HG03159 (cell line): ENCODE measurements at regions not wholly inside any gene's neighbourhood (a gene's known extent, or its start where the extent isn't known, plus 50 kb on each side); places are given as distances from the start of the nearest gene placed in this dataset.

Experiments
- ATAC-seq: cut with Tn5 transposase; IDR thresholded peaks from one replicate; pipeline ENCODE4 v1.9.1; 2021; ENCODE audit warnings: mild to moderate bottlenecking, moderate library complexity; ENCODE audit not compliant: unreplicated experiment

DNA sequence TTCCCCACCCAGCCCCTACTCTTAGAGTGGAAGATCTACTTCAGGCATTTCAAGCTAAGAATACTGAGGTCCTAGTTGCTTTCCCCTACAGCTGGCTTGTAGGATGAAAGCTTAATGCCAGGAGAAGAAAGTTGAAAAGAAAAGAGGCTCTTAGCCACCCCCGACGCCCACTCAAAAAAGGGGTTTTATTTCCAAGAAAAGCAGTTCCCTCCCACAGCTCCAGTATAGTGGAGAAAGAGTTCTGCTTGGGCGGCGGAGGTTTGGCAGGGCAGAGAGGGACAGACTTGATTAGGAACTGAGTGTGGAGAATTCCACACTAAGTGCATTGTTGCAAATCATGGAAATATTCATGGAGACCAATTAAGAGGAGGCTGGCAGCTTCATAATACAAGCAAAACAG lies 470.9 kb downstream of the ETS1 start:
- no peak for ATAC-seq

DNA sequence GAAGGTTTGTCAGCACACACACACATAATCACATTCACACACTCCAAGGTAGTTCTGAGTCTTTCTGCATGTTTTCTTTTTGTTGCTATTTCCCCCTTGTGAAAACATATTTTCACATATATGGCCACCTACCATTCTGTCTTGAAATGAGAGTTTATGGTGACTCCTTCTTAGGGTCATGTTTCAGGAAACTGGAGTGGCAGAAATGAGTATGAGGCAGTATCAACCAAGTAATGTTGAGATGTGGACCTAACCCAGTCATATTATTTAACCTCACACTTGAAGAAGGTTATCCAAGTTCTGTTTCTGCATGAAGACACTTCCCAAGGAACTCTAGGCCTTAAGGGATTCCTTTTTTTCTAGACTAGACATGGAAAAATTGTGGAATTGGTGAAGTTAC lies 481.4 kb downstream of the ETS1 start:
- no peak for ATAC-seq

DNA sequence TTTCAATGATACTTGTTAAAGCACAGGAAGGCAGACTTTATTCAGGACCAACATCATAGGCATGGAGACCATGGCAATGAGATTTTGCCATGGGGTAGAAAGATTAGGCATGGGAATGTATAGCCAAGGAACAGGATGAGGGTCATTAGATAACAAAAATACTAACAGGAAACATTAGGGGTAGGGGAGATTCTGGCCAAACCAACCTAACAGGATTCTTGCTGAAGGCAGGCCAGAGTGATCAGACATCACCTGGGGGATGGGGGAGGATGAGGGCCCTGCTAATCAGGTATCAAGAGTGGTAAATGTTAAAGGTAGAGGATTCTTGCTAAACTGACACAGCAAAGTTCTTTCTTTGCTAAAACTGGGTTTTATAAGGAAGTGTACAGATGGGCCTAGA lies 481.8 kb downstream of the ETS1 start:
- ATAC-seq = no peak

DNA sequence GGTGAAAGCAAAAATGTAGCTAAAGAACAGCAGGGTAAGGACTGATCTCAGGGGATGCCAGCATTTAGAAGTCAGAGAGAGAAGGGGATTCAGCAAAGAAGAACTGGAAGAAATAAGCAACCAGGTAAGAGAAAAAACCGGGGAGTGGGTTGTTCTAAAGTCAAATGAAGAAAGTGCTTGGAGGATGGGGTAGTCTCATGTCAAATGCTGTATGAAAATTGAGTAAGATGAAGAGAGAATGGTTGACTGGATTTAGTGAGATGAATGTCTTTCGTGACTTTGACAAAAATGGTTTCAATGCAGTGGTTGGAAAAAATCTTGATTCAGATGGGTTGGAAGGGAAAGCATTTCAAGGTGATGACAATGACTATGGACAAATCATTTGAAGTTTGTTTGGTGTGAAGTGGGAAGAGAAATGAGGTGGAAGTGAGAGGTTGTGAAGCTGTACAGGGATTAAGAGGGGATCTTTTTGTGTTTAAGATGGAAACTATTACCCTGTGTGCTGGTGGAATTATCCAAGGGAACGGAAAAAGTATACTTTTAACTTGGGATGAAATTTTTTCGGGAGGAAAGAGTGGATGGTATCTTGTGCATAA lies 484.0 kb downstream of the ETS1 start:
- no peak for ATAC-seq

DNA sequence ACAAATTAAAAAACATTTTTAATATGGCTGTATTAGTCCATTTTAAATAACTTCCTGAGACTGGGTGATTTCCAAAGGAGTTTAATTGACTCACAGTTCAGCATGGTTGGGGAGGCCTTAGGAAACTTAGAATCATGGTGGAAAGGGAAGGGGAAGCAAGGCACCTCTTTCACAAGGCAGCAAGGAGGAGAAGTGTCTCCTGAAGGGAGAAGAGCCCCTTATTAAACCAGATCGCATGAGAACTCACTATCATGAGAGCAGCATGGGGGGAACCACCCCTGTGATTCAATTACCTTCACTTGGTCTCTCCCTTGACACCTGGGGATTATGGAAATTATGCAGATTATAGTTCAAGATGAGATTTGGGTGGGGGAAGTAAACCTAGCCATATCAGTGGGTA lies 488.6 kb downstream of the ETS1 start:
- ATAC-seq = no peak

DNA sequence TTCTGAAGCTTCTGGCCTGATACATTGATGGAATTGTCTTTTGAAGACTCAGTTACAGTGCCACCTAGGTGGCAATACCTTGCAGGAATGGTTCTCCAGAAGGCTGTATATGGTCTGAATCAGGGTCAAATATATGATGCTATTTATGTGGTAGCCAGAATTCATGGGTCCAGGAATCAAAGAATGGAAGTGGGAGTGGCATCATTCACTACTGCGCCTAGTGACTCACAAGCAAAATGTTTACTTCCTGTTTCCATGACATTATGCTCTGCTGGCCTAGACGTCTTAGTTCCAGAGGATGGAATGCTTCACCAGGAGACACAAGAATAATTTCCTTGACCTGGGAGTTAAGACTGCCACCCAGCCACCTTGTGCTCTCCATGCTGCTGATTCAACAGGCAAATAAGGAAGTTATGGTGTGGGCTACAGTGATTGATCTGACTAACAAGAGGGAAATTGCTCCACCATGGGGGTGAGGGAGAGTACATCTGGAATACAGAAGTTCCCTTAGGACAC lies 491.8 kb downstream of the ETS1 start:
- ATAC-seq = no peak

DNA sequence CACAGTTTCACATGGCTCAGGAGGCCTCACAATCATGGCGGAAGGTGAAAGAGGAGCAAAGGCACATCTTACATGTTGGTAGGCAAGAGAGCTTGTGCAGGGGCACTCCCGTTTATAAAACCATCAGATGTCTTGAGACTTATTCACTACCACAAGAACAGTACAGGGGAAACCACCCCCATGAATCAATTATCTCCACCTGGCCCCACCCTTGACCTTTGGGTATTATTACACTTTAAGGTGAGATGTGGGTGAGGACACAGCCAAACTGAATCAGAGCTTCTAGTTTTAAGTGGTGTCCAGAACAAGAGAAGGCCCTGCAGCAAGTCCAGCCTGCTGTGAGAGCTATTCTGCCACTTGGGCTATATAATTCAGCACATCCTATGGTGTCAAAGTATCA lies 493.7 kb downstream of the ETS1 start:
- no peak for ATAC-seq

DNA sequence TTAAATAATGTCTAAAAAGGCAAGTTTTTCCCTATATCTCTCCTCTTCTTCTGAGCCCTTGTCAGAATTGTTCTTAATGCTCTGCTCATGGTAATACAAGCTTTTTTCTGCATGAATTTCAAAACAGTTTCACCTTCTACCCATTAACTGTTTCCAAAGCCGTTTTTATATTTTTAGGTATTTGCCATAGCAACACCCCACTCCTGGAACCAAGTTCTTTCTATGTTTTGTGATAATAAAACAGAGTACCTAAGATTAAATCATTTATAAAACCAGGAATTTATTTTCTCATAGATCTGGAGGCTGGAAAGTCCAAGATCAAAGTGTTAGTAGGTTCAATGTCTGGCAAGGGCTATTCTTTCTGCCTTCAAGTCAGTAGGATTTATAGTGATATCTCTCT lies 497.4 kb downstream of the ETS1 start:
- ATAC-seq = no peak

DNA sequence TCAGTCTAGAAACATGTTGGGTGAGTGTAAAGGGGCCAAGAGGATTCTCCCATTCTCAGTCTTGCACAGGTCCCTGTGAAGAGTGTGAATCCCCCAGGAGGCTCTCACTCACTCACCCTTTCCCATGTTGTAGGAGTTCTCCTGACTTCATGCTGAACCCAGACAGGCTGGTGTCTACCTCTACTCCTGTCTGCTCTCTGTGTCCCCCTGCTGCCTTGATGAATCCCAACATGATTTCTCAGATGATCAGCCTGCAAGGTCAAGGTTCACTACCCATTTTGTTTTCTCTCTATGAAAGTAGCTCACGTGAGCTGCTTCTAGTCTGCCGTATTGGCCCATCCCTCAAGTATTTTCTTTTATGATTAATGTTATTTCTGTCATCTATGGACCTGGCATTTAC lies 500.6 kb downstream of the ETS1 start:
- no peak for ATAC-seq

DNA sequence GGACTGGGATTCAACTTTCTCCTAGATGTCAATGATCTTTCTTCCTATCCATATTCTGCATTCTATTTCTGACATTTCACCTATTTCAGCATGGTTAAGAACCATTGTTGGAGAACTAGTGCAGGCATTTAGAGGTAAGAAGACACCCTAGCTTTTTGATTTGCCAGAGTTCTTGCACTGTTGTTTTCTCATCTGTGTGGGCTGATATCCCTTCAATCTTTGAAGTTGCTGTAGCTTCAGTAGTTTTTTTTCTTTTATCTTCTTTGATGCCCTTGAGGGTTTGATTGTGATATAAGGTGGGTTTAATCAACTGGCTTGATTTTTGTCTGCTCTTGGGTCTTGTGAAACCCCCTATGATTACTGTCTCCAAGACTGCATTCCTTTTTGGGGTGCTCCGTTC lies 502.1 kb downstream of the ETS1 start:
- ATAC-seq = no peak

DNA sequence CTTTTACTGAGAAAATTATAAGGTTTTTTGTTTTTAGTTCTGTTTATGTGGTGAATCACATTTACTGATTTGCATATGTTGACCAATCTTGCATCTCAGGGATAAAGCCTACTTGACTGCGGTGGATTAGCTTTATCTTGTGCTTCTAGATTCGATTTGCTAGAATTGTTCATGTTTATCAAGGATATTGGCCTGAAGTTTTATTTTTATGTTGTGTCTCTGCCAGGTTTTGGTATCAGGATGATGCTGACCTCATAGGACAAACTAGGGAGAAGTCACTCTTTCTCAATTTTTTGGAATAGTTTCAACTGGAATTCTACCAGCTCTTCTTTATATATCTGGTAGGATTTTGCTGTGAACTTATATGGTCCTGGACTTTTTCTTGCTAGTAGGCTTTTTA lies 504.8 kb downstream of the ETS1 start:
- no peak for ATAC-seq

DNA sequence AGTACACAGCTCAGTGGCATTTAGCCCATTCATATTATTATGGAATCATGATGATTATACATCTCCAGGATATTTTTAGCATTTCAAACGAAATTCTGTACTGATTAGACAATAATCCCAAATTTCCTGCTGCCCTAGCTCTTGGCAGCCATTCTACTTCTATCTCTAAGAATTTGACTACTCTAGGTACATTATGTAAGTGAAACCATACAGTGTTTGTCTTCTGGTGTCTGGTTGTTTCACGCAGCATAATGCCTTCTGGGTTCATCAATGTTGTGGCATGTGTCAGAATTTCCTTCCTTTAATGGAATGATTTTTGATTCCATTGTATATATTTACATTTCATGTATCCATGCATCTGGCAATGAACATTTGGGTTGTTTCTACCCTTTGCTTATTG lies 517.7 kb downstream of the ETS1 start:
- no peak for ATAC-seq

DNA sequence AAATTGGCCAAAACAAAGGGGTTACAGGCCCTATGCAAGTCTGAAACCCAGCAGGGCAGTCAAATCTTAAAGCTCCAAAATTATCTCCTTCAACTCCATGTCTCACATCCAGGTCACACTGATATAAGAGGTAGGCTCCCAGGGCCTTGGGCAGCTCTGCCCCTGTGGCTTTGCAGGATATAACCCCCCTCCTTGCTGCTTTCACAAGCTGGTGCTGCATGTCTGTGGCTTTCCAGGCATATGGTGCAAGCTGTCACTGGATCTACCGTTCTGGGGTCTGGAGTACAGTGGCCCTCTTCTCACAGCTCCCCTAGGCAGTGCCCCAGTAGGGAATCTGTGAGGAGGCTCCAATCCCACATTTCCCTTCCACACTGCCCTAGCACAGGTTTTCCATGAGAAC lies 519.6 kb downstream of the ETS1 start:
- ATAC-seq = no peak

DNA sequence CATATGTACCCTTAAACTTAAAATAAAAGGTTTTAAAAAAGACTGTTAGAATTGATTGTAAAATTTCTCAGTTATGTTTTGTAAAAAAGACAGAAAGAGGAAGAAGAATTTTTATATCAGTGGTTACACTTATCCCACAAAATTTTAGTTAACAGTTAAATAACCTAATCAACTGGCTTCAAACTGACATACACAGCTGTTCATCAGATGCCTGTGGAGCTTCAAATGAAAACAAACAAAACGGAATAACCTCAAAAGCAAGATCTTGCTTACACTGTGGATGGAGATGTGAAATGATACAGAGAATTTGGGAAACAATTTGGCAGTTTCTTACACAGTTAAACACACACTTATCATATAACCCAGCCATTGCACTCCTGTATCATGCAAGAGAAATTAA lies 521.0 kb downstream of the ETS1 start:
- ATAC-seq = no peak

DNA sequence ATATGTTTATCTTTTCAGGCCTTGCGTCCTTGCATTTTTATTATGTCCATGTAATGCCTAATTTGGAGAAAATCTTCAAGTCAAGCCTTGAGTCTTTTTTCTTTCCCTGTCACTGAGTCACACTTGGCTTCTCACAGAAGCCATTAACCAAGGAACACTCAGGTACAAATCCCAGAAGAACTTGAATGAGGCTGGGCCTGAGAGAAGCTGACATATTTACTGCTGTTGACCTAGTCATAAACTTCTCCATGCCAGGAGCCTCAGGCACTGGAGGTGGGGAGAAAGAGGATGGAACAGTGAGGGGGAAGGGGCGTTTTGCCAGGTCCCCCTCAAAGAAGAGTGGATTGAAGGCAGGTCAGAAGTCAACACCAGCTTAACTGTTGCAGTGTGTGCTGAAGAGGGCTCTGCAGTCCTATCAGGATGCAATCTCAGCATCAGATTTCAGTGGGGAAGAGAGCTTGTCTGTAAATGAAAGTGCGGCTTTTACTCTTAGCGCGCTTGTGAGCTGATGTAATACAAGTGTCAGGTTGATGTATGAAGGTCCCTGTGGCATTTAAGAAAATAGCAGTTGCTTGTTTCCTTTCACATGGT lies 526.0 kb downstream of the ETS1 start:
- ATAC-seq = no peak

DNA sequence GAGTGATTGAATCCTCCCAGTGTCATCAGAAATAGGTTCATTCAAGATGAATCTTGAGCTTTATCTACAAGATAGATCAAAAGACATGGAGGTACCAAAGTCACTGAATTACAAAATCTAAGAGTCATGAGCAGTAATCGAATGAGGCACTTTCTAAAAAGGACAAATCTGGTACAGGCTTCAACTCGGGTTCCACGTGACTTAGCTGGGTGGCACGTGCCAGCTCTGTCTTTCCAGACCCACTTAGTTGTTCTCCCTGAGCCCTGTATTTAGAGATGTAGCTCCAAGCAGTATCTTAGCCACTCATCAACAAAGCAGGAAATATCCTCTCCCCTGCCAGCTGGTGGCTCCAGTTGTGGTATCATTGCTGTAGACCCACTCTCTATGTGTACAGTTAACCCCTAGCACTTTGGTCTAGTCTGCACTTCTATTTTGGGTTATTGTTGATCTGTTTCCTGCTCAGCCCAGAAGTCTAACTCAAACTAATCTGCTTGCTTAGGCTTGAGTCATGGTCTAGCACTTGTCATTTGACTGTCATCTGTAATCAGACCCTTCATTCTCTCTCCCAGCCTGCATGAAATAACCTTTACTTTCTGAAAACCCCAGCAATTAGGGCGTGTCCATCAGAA lies 528.7 kb downstream of the ETS1 start:
- ATAC-seq = no peak

DNA sequence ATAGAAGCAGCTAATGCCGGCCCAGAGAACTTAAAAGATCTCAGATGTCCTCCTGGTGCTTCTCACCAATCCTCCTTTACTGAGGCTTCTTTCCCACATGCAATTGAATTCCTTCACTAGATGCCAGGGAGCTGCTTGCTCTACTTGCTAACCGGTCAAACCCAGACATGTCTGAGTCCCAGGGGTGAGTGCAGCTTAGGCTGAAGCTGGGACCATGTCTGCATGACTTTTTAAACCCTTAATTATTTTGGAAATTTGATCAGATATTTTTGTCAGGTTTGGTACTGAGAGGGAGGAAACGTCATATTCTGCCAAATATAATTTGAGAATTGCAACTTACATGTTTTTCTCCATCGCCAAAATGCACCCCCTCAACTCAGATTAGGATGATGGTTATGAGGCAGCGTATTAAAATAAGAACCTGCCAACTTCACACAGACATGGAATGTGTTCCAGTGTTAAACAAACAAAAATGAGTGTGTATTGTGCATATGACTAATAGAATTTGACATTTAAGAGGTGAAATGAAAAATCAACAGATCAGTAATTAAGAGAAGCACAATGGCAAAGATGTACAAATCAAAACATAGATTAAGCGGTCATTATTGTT lies 529.5 kb downstream of the ETS1 start:
- ATAC-seq = no peak

DNA sequence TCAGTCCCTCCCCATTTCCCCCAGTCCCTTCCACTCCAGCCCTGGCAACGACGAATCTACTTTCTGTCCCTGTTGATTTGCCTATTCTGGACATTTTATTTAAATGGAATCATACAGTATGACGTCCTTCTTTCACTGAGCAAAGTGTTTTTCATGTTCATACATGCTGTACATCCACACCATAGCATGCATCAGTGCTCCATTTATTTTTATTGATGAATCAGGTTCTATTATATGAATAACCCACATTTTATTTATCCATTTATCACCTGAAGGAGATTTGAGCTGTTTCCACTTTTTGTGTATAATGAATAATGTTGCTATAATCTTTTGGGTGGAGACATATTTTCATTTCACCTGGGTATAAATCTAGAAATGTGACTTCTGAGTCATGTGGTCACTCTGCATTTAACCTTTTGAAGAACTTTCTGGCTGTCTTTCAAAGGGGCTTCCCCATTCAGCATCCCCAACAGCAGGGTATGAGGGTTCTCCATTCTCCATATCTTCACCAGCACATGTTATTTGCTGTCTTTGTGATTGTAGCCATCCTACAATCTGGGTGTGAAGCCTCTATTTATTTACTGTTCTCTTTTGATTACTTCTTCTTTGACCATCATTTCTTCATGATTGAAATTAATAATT lies 531.7 kb downstream of the ETS1 start:
- no peak for ATAC-seq

DNA sequence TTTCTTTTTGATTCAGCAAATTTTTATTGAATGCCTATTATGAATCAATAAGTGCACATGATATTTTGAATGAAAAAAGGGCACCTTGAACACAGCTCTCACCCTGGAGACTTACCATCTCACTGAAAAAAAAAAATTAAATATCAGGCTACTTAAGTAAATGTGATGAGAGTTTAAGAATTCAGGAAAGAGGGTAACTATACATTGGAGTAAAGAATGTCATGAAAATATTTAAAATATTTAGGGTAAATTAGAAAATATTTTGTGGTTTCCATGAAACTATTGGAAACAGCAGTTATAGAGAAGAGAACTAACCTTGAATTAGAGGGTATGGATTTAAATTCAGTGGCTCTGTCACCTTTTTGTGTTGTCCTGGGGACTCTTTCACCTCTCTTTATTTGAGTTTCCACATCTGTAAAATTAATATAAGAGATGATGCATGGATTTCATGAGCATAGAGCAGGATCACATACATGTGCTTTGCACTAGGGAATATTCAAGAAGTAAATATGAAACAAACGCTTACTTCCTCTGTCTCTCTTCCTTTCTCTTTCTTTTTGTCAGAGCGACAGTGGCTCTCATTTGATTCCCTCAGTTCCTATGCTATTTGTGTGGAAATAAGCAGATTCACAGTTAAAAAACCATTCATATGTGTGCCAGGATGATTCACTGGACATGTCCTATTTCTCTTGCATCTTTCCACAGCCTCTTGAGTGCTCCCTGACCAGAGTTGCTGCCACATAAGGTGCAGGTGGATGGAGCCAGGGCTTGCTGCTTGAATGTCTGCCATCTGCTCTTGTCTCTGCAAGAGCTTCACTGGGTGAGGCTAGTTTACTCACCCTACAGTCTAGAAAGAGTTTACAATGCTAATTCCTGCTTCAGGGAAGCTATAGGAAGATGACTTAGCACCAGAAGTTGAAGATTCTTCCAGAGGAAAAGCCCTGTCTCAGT lies 533.1 kb downstream of the ETS1 start:
- peak; percentile 72 for ATAC-seq

DNA sequence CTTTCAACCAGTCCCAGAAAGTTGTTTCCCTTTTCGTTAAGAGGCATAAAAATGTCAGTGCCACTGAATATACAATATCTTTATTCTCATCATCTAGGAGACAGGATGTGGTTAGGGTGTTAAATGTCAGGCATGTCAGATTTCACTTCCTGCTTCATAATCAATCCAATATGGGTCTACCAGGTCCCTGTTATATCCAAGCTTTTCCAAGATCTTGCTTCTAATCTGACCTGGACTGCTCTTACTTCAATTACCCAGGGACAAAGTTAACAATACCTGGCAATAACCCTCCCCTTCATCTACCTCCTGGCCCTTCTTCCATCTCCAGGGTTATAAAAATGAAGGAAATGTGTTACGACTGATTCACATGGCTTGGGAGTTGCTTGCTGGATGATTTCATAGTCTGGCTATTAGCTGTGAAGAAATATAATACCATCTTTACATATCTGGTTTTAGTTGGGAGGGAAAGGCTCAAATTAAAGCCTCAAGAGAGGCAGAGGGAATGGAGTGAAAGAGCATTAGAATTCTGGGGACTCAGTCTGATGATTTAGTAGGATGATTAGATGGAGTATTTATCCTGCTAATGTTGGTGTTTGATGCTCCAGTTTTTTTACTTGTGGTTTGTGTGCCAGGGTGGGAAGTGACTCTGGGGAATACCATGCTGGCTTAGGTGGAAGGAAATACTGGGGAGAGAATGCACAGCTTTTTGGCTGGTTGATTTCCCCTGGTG lies 534.3 kb downstream of the ETS1 start:
- ATAC-seq = peak; percentile 49
